ENCODE measurements at regions not wholly inside any gene's neighbourhood (a gene's known extent, or its start where the extent isn't known, plus 50 kb on each side); places are given as distances from the start of the nearest gene placed in this dataset.

GRCh38 chr12:24411948-24412347 lies 462.5 kb upstream of the SOX5 start:
- no peak for DNase-seq (ENCODE audit: low spot score)
- no peak for TF ChIP-seq CTCF (IDR thresholded peaks at IDR 0.05; ENCODE audit: unreplicated experiment)
- Mint-ChIP-seq H3K27me3 (ENCODE audit: unreplicated experiment) (peaks cover under 1% of the 10 kb centered on the region), H3K36me3 (ENCODE audit: low read depth, unreplicated experiment) (no peaks in the 10 kb centered on the region), H3K4me1 (ENCODE audit: unreplicated experiment) (peaks cover 7% of the 10 kb centered on the region), H3K27ac (ENCODE audit: unreplicated experiment) (no peak overlapping the region), H3K9me3 (ENCODE audit: unreplicated experiment) (no peaks in the 10 kb centered on the region), H3K4me3 (ENCODE audit: unreplicated experiment) (no peak overlapping the region)

GRCh38 chr12:24409868-24410267 lies 460.4 kb upstream of the SOX5 start:
- Mint-ChIP-seq H3K9me3 (ENCODE audit: unreplicated experiment) (no peaks in the 10 kb centered on the region), H3K36me3 (ENCODE audit: low read depth, unreplicated experiment) (no peaks in the 10 kb centered on the region), H3K27me3 (ENCODE audit: unreplicated experiment) (peaks cover 3% of the 10 kb centered on the region), H3K4me3 (ENCODE audit: unreplicated experiment) (no peak overlapping the region), H3K27ac (ENCODE audit: unreplicated experiment) (no peak overlapping the region), H3K4me1 (ENCODE audit: unreplicated experiment) (peaks cover 11% of the 10 kb centered on the region)
- TF ChIP-seq CTCF (IDR thresholded peaks at IDR 0.05; ENCODE audit: unreplicated experiment): no peak
- no peak for DNase-seq (ENCODE audit: low spot score)

- TF ChIP-seq CTCF (IDR thresholded peaks at IDR 0.05; ENCODE audit: unreplicated experiment): no peak
- Mint-ChIP-seq H3K9me3 (ENCODE audit: unreplicated experiment) (no peaks in the 10 kb centered on the region), H3K4me1 (ENCODE audit: unreplicated experiment) (peaks cover 4% of the 10 kb centered on the region), H3K27me3 (ENCODE audit: unreplicated experiment) (peaks cover 3% of the 10 kb centered on the region), H3K4me3 (ENCODE audit: unreplicated experiment) (no peak overlapping the region), H3K27ac (ENCODE audit: unreplicated experiment) (no peak overlapping the region), H3K36me3 (ENCODE audit: low read depth, unreplicated experiment) (no peaks in the 10 kb centered on the region)
- no peak for DNase-seq (ENCODE audit: low spot score)
These were observed 458.8 kb upstream of the SOX5 start for GRCh38 chr12:24408305-24408704.

GRCh38 chr12:24407884-24408283 lies 458.4 kb upstream of the SOX5 start:
- TF ChIP-seq CTCF (IDR thresholded peaks at IDR 0.05; ENCODE audit: unreplicated experiment): no peak
- Mint-ChIP-seq H3K36me3 (ENCODE audit: low read depth, unreplicated experiment) (no peaks in the 10 kb centered on the region), H3K4me3 (ENCODE audit: unreplicated experiment) (no peak overlapping the region), H3K9me3 (ENCODE audit: unreplicated experiment) (no peaks in the 10 kb centered on the region), H3K4me1 (ENCODE audit: unreplicated experiment) (peaks cover 4% of the 10 kb centered on the region), H3K27me3 (ENCODE audit: unreplicated experiment) (peaks cover 3% of the 10 kb centered on the region), H3K27ac (ENCODE audit: unreplicated experiment) (no peak overlapping the region)
- DNase-seq (ENCODE audit: low spot score): no peak

- H3K9me3 Mint-ChIP-seq (ENCODE audit: unreplicated experiment): no peaks in the 10 kb centered on the region
- H3K27me3 Mint-ChIP-seq (ENCODE audit: unreplicated experiment): peaks cover 3% of the 10 kb centered on the region
- no peak for TF ChIP-seq CTCF (IDR thresholded peaks at IDR 0.05; ENCODE audit: unreplicated experiment)
- no peak overlapping the region for H3K27ac Mint-ChIP-seq (ENCODE audit: unreplicated experiment)
- H3K36me3 Mint-ChIP-seq (ENCODE audit: low read depth, unreplicated experiment): no peaks in the 10 kb centered on the region
- H3K4me3 Mint-ChIP-seq (ENCODE audit: unreplicated experiment): no peak overlapping the region
- H3K4me1 Mint-ChIP-seq (ENCODE audit: unreplicated experiment): peaks cover 4% of the 10 kb centered on the region
- DNase-seq (ENCODE audit: low spot score): no peak
These were observed 454.8 kb upstream of the SOX5 start for GRCh38 chr12:24404086-24404815.

All from endothelial cell (in vitro differentiated cells).